CD8-positive, alpha-beta memory T cell (primary cell): ENCODE measurements at regions not wholly inside any gene's neighbourhood (a gene's known extent, or its start where the extent isn't known, plus 50 kb on each side); places are given as distances from the start of the nearest gene placed in this dataset.
"Not testable (repeated sequence)": the region's sequence is repeated elsewhere in the genome, so short reads cannot be mapped to it uniquely, and the experiment has no call there.

Experiments
- CTCF ChIA-PET: fragments of 350-600 bp; sonication (Branson Sonifier 250); formaldehyde crosslinking; loops from one replicate; lab custom pipeline; 2021; ENCODE audit warnings: antibody characterized with exemption; lab: Charles Lee
- POLR2A ChIA-PET: fragments of 350-600 bp; sonication (Branson Sonifier 250); formaldehyde crosslinking; loops from one replicate; lab custom pipeline; 2021; ENCODE audit warnings: antibody characterized with exemption; lab: Charles Lee
- DNase-seq, 5 donors: peaks; one replicate each; pipeline versions ENCODE4 v3.0.0 to v3.0.0-alpha.2; 2020 to 2022; ENCODE audit warnings: mixed read lengths in 1 of 5
- H3K27ac ChIP-seq: one replicate; pipeline ENCODE4 v1.7.0; 2013; ENCODE audit warnings: low read depth, mild to moderate bottlenecking, low read length, moderate library complexity
- H3K27me3 ChIP-seq: 2 replicates; pipeline ENCODE4 v1.7.0; 2013; ENCODE audit warnings: low read length, mild to moderate bottlenecking; ENCODE audit not compliant: insufficient read depth, poor library complexity, severe bottlenecking
- H3K36me3 ChIP-seq: 2 replicates; pipeline ENCODE4 v1.7.0; 2013; ENCODE audit warnings: mild to moderate bottlenecking, low read length, moderate library complexity; ENCODE audit not compliant: insufficient read depth
- H3K4me1 ChIP-seq: 2 replicates; pipeline ENCODE4 v1.7.0; 2013; ENCODE audit warnings: mild to moderate bottlenecking, low read length, moderate library complexity; ENCODE audit not compliant: insufficient read depth
- H3K4me3 ChIP-seq: 2 replicates; pipeline ENCODE4 v1.7.0; 2013; ENCODE audit warnings: mild to moderate bottlenecking, low read length
- H3K9me3 ChIP-seq: 2 replicates; pipeline ENCODE4 v1.7.0; 2013; ENCODE audit warnings: mild to moderate bottlenecking, low read length
- H3K27ac Mint-ChIP-seq, 8 donors: one replicate each; pipeline ENCODE4 v1.8.0; 2020 to 2021; ENCODE audit warnings: mixed read lengths in 8 of 8, mild to moderate bottlenecking in 6 of 8, inconsistent platforms in 3 of 8, moderate library complexity in 3 of 8
- H3K27me3 Mint-ChIP-seq, 2 donors: one replicate each; pipeline ENCODE4 v1.8.0; 2020 to 2021; ENCODE audit warnings: mixed read lengths in 2 of 2, mild to moderate bottlenecking in 1 of 2, moderate library complexity in 1 of 2
- H3K36me3 Mint-ChIP-seq, 3 donors: one replicate each; pipeline ENCODE4 v1.8.0; 2020 to 2021; ENCODE audit warnings: mixed read lengths in 3 of 3, inconsistent platforms in 1 of 3, mild to moderate bottlenecking in 1 of 3
- H3K4me1 Mint-ChIP-seq, 3 donors: one replicate each; pipeline ENCODE4 v1.8.0; 2020 to 2021; ENCODE audit warnings: mixed read lengths in 3 of 3, inconsistent platforms in 1 of 3, mild to moderate bottlenecking in 1 of 3
- H3K4me3 Mint-ChIP-seq, 7 donors: one replicate each; pipeline ENCODE4 v1.8.0; 2020 to 2021; ENCODE audit warnings: mixed read lengths in 7 of 7, mild to moderate bottlenecking in 6 of 7, moderate library complexity in 4 of 7, inconsistent platforms in 2 of 7
- H3K9me3 Mint-ChIP-seq, 5 donors: one replicate each; pipeline ENCODE4 v1.8.0; 2020 to 2022; ENCODE audit warnings: mixed read lengths in 5 of 5, mild to moderate bottlenecking in 3 of 5, moderate library complexity in 2 of 5, inconsistent platforms in 1 of 5

- CTCF ChIA-PET = no interaction called here
- peaks cover 4 to 28% of the 10 kb centered on the region in 2 donors for H3K27me3 Mint-ChIP-seq
Measured at GRCh38 chr7:96819111-96819700, 109.6 kb upstream of the SEM1 start.

DNA sequence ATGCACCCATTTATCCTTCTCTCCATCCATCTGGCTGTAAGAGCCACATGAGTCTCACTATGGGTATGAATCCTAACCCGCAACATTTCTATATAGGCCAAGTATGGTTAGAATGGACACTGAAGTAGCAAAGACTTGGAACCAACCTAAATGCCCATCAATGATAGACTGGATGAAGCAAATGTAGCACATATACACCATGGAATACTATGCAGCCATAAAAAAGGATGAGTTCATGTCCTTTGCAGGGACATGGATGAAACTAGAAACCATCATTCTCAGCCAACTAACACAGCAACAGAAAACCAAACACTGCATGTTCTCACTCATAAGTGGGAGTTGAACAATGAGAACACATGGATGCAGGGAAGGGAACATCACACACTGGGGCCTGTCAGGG is 111.5 kb upstream of the SEM1 start:
- H3K4me1 Mint-ChIP-seq, H3K36me3 Mint-ChIP-seq, H3K36me3 ChIP-seq, DNase-seq, H3K4me3 Mint-ChIP-seq, H3K9me3 ChIP-seq, H3K27ac Mint-ChIP-seq, POLR2A ChIA-PET, H3K27ac ChIP-seq, H3K4me1 ChIP-seq, CTCF ChIA-PET, H3K4me3 ChIP-seq, H3K27me3 ChIP-seq, H3K9me3 Mint-ChIP-seq: not testable (repeated sequence)
- peaks cover 8 to 28% of the 10 kb centered on the region in 2 donors for H3K27me3 Mint-ChIP-seq

More at GRCh38 chr7:96819111-96819700, 109.6 kb upstream of the SEM1 start:
- Mint-ChIP-seq H3K4me3 (no peak overlapping the region), H3K36me3 (peaks cover 0 to 5% (median 0%) of the 10 kb centered on the region in 3 donors), H3K4me1 (no peaks in the 10 kb centered on the region), H3K27ac (no peak overlapping the region), H3K9me3 (peaks cover 0 to 4% (median 2%) of the 10 kb centered on the region in 5 donors)
- H3K27me3 ChIP-seq = no peaks in the 10 kb centered on the region
- no peak overlapping the region for H3K27ac ChIP-seq
- no peaks in the 10 kb centered on the region for H3K36me3 ChIP-seq
- H3K4me1 ChIP-seq = no peaks in the 10 kb centered on the region
- no peak overlapping the region for H3K4me3 ChIP-seq
- POLR2A ChIA-PET = no interaction called here
- H3K9me3 ChIP-seq = no peaks in the 10 kb centered on the region
- no peak for DNase-seq

GRCh38 chr7:96822824-96823223 is 113.2 kb upstream of the SEM1 start:
- H3K4me1 Mint-ChIP-seq = peaks cover 0 to 5% (median 0%) of the 10 kb centered on the region in 3 donors
- Histone ChIP-seq H3K4me3 (no peak overlapping the region), H3K4me1 (no peaks in the 10 kb centered on the region), H3K36me3 (no peaks in the 10 kb centered on the region), H3K9me3 (no peaks in the 10 kb centered on the region), H3K27me3 (no peaks in the 10 kb centered on the region), H3K27ac (no peak overlapping the region)
- H3K27me3 Mint-ChIP-seq = peaks cover 8 to 29% of the 10 kb centered on the region in 2 donors
- ChIA-PET POLR2A (no interaction called here), CTCF (no interaction called here)
- DNase-seq = no peak
- no peak overlapping the region for H3K4me3 Mint-ChIP-seq
- H3K27ac Mint-ChIP-seq = no peak overlapping the region
- peaks cover 0 to 2% (median 0%) of the 10 kb centered on the region in 5 donors for H3K9me3 Mint-ChIP-seq
- peaks cover 0 to 5% (median 0%) of the 10 kb centered on the region in 3 donors for H3K36me3 Mint-ChIP-seq

DNA sequence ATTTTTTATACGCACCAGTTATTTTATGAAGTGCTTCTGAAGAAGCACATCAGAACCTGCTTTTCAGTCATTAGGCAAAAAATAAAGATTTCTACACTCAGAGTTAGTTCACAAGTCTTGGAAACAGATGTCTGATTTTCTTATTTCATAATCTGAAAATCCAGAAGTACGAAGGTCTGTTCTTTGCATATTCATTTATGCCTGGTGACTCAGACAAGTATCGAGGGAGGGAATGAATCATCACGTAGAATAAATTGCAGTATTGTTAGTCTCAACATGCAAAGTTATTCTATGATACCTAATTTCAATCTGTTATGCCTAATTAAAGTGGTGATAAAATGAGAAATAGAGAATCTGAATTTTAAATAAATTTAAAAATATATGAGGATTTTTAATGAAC is 113.6 kb upstream of the SEM1 start:
- no peaks in the 10 kb centered on the region for H3K36me3 ChIP-seq
- no peaks in the 10 kb centered on the region for H3K9me3 ChIP-seq
- Mint-ChIP-seq H3K9me3 (peaks cover 0 to 2% (median 0%) of the 10 kb centered on the region in 5 donors), H3K4me1 (peaks cover 0 to 5% (median 0%) of the 10 kb centered on the region in 3 donors), H3K4me3 (no peak overlapping the region), H3K27ac (no peak overlapping the region), H3K27me3 (peaks cover 8 to 33% of the 10 kb centered on the region in 2 donors), H3K36me3 (peaks cover 0 to 5% (median 0%) of the 10 kb centered on the region in 3 donors)
- no peak for DNase-seq
- no peak overlapping the region for H3K4me3 ChIP-seq
- POLR2A ChIA-PET = no interaction called here
- CTCF ChIA-PET = no interaction called here
- H3K4me1 ChIP-seq = no peaks in the 10 kb centered on the region
- no peak overlapping the region for H3K27ac ChIP-seq
- no peaks in the 10 kb centered on the region for H3K27me3 ChIP-seq

- no peak for DNase-seq
- Histone ChIP-seq H3K4me1 (no peaks in the 10 kb centered on the region), H3K4me3 (no peak overlapping the region), H3K27me3 (no peaks in the 10 kb centered on the region), H3K27ac (no peak overlapping the region), H3K36me3 (no peaks in the 10 kb centered on the region), H3K9me3 (no peaks in the 10 kb centered on the region)
- H3K4me1 Mint-ChIP-seq = peaks cover 0 to 5% (median 0%) of the 10 kb centered on the region in 3 donors
- peaks cover 11 to 32% of the 10 kb centered on the region in 2 donors for H3K27me3 Mint-ChIP-seq
- peaks cover 0 to 2% (median 0%) of the 10 kb centered on the region in 5 donors for H3K9me3 Mint-ChIP-seq
- no peak overlapping the region for H3K27ac Mint-ChIP-seq
- ChIA-PET POLR2A (no interaction called here), CTCF (no interaction called here)
- H3K4me3 Mint-ChIP-seq = no peak overlapping the region
- peaks cover 0 to 5% (median 0%) of the 10 kb centered on the region in 3 donors for H3K36me3 Mint-ChIP-seq
Measured at GRCh38 chr7:96824686-96825085, 115.0 kb upstream of the SEM1 start.

DNA sequence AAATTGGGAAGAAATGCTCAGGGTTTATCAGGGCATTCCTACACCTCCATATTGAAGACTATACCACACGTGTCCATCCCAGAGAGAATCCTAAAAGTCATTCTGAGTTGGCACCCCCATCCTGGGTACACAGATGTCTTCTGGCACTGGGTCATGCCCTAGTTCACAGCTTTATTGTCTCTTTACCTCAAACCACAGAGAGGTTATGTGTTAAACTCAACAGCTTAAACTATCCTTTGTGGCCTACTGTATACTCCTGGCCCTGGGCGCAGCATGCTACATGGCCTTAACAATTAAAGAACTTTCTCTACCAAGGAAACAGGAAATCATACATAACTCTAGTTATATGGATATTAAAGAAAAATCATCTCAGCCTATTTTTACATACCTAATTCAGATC is 115.6 kb upstream of the SEM1 start:
- no peak for DNase-seq
- H3K4me1 ChIP-seq = no peaks in the 10 kb centered on the region

DNA sequence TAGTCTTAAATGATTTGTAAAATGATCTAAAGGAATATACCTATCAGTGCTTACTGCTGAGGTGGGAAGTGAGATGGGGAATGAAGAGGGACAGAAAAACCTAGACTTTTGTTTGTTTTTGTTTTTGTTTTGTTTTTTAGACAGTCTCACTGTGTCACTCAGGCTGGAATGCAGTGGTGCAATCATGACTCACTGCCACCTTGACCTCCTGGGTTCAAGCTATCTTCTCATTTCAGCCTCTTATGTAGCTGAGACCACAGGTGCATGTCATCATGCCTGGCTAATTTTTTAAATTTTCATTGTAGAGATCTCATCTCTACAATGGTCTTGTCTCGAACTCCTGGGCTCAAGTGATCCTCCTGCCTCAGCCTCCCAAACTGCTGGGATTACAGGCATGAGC is 116.4 kb upstream of the SEM1 start:
- Mint-ChIP-seq H3K36me3 (no peaks in the 10 kb centered on the region), H3K27ac (no peak overlapping the region), H3K27me3 (peaks cover 8 to 32% of the 10 kb centered on the region in 2 donors), H3K4me3 (no peak overlapping the region), H3K9me3 (no peaks in the 10 kb centered on the region), H3K4me1 (peaks cover 0 to 5% (median 0%) of the 10 kb centered on the region in 3 donors)
- CTCF ChIA-PET = no interaction called here
- no peak for DNase-seq
- POLR2A ChIA-PET = no interaction called here
- no peak overlapping the region for H3K4me3 ChIP-seq
- no peaks in the 10 kb centered on the region for H3K4me1 ChIP-seq
- H3K27me3 ChIP-seq = no peaks in the 10 kb centered on the region
- no peaks in the 10 kb centered on the region for H3K36me3 ChIP-seq
- H3K27ac ChIP-seq = no peak overlapping the region
- no peaks in the 10 kb centered on the region for H3K9me3 ChIP-seq

More for the DNA sequence above, 115.6 kb upstream of the SEM1 start:
- Histone ChIP-seq H3K9me3 (no peaks in the 10 kb centered on the region), H3K27me3 (no peaks in the 10 kb centered on the region), H3K4me3 (no peak overlapping the region), H3K36me3 (no peaks in the 10 kb centered on the region), H3K27ac (no peak overlapping the region)
- peaks cover 0 to 2% (median 0%) of the 10 kb centered on the region in 3 donors for H3K36me3 Mint-ChIP-seq
- no peak overlapping the region for H3K4me3 Mint-ChIP-seq
- ChIA-PET POLR2A (no interaction called here), CTCF (no interaction called here)
- peaks cover 0 to 5% (median 0%) of the 10 kb centered on the region in 3 donors for H3K4me1 Mint-ChIP-seq
- H3K27ac Mint-ChIP-seq = no peak overlapping the region
- H3K27me3 Mint-ChIP-seq = peaks cover 9 to 28% of the 10 kb centered on the region in 2 donors
- H3K9me3 Mint-ChIP-seq = no peaks in the 10 kb centered on the region

- Histone ChIP-seq H3K9me3 (no peaks in the 10 kb centered on the region), H3K27ac (no peak overlapping the region), H3K4me3 (no peak overlapping the region), H3K27me3 (no peaks in the 10 kb centered on the region), H3K36me3 (no peaks in the 10 kb centered on the region), H3K4me1 (no peaks in the 10 kb centered on the region)
- no peaks in the 10 kb centered on the region for H3K36me3 Mint-ChIP-seq
- POLR2A ChIA-PET = no interaction called here
- no peak for DNase-seq
- H3K4me3 Mint-ChIP-seq = no peak overlapping the region
- peaks cover 0 to 5% (median 0%) of the 10 kb centered on the region in 3 donors for H3K4me1 Mint-ChIP-seq
- peaks cover 8 to 25% of the 10 kb centered on the region in 2 donors for H3K27me3 Mint-ChIP-seq
- H3K9me3 Mint-ChIP-seq = no peaks in the 10 kb centered on the region
- CTCF ChIA-PET = no interaction called here
- H3K27ac Mint-ChIP-seq = no peak overlapping the region
Measured at GRCh38 chr7:96827701-96828100, 118.1 kb upstream of the SEM1 start.
